Erythroblast (primary cell): ENCODE measurements at regions not wholly inside any gene's neighbourhood (a gene's known extent, or its start where the extent isn't known, plus 50 kb on each side); places are given as distances from the start of the nearest gene placed in this dataset.

Experiments used
- GATA1 ChIP-seq: IDR thresholded peaks from 2 replicates; pipeline ENCODE4 v1.6.1; 2011; ENCODE audit warnings: low read depth, mild to moderate bottlenecking, control low read depth, low read length, moderate library complexity
- POLR2A ChIP-seq: IDR thresholded peaks from 2 replicates; pipeline ENCODE4 v1.6.1; 2011; ENCODE audit warnings: mild to moderate bottlenecking, low read length

GRCh38 chr6:163850874-163851273, 436.4 kb downstream of the QKI start:
- TF ChIP-seq POLR2A (no peak), GATA1 (no peak)
